ENCODE measurements at regions not wholly inside any gene's neighbourhood (a gene's known extent, or its start where the extent isn't known, plus 50 kb on each side); places are given as distances from the start of the nearest gene placed in this dataset.

DNA sequence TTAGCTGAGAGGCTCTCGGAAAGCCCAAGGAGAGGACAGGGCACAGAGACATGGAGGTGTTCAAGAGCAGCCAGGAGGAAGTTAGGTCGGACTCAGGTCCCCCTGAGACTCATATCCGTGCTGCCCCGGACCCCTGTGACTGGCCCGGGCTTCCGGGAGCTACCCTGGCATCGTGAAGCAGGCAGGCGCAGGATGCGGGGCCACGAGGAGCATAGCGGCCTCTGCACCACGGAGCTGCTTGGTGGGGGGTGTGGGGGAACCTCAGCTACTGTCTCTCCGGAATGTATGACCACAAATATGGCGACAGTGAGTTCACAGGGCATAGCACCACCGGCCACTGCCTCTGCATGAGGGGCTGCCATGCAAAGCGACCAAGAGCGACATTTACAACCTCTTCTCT lies 112.2 kb upstream of the GUCA2B start:
- Mint-ChIP-seq H3K36me3 (peaks cover 2% of the 10 kb centered on the region), H3K9me3 (no peaks in the 10 kb centered on the region), H3K27me3 (peaks cover 5% of the 10 kb centered on the region), H3K4me3 (no peak overlapping the region), H3K4me1 (peaks cover 0 to 2% (median 0%) of the 10 kb centered on the region in 3 donors), H3K27ac (no peak overlapping the region)

DNA sequence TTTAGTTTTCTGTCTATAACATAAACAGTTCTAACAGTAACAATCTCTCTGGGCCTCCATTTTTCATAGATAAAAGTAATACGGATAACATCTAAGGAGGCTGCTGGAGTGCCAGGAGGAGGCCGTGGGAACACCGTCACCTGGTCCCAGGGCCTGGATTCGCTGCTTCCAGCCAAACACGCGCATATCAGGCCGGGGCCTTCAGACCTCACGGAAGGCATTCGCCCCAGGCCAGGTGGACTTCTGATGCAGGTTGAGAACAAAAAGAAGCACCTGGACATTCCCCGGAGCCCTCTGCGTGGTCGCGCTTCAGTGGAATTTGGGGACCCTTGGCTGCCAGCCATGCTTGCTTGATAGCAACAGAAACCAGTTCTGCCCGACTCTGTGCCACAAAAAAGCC lies 113.1 kb upstream of the GUCA2B start:
- peak overlapping the region in 1 of 4 donors; percentile 25 for H3K4me3 Mint-ChIP-seq
- H3K27ac Mint-ChIP-seq, result no peak overlapping the region
- H3K27me3 Mint-ChIP-seq, result peaks cover 3% of the 10 kb centered on the region
- peaks cover 0 to 2% (median 0%) of the 10 kb centered on the region in 3 donors for H3K4me1 Mint-ChIP-seq
- peaks cover 2% of the 10 kb centered on the region for H3K36me3 Mint-ChIP-seq
- H3K9me3 Mint-ChIP-seq, result no peaks in the 10 kb centered on the region

DNA sequence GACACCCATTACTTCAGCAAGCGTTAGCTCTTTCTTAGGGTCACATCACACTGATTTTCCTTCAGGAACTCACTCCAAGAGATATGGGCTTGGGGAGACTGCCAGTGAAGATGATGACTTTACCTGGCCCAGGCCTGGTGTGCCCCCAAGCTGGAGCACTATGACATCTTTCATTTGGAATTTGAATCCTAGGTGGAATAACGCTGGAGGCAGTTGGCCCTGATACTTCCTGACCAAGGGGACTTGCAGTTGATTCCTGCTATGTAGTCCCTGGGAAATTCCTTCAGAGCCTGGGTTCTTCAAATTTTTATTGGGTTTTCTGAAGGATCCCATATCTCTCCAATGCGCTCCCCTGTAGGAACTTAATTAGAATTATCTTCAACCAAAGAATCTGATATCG lies 114.9 kb upstream of the GUCA2B start:
- Mint-ChIP-seq H3K4me3 (no peak overlapping the region), H3K4me1 (peaks cover 7 to 11% (median 10%) of the 10 kb centered on the region in 3 donors), H3K27ac (no peak overlapping the region), H3K9me3 (no peaks in the 10 kb centered on the region), H3K27me3 (no peaks in the 10 kb centered on the region), H3K36me3 (peaks cover 2% of the 10 kb centered on the region)

DNA sequence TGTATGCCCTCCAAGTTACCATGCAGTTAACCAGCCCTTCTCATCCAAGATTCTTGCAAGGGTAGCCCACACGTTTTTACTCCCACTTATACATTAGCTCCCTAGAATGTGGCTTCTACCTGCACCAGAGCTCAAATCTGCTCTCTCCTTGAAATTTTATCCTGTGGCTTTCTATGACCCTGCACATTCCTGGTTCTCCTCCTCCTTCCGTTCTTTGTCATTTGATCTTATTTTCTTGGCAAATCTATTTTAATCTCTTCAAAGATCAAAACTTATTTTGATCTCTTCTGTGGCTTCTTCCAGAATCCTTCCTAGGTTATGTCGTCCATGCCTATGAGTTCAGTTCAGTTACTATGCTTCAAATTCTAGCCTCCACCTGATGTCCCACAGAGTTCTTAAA lies 115.6 kb upstream of the GUCA2B start:
- Mint-ChIP-seq H3K4me3 (no peak overlapping the region), H3K27me3 (no peaks in the 10 kb centered on the region), H3K4me1 (peaks cover 7 to 11% (median 10%) of the 10 kb centered on the region in 3 donors), H3K27ac (no peak overlapping the region), H3K9me3 (no peaks in the 10 kb centered on the region), H3K36me3 (peaks cover 2% of the 10 kb centered on the region)

DNA sequence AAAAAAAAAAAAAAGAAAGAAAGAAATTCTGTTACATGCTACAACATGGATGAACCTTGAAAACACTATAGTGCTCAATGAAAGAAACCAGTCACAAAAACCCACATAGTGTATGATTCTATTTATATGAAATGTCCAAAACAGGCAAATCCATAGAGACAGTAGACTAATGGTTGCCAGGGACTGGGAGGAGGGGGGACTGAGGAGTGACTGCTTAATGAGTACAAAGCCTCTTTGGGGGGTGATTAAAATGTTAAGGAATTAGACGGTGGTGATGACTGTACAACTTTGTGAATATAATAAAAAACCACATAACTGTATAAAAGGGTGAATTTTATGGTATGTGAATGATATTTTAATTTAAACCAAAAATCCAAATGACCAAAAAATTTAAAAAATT lies 116.0 kb upstream of the GUCA2B start:
- H3K27me3 Mint-ChIP-seq, result no peaks in the 10 kb centered on the region
- no peak overlapping the region for H3K27ac Mint-ChIP-seq
- no peak overlapping the region for H3K4me3 Mint-ChIP-seq
- H3K36me3 Mint-ChIP-seq, result peaks cover 2% of the 10 kb centered on the region
- H3K9me3 Mint-ChIP-seq, result no peaks in the 10 kb centered on the region
- peaks cover 7 to 11% (median 10%) of the 10 kb centered on the region in 3 donors for H3K4me1 Mint-ChIP-seq

DNA sequence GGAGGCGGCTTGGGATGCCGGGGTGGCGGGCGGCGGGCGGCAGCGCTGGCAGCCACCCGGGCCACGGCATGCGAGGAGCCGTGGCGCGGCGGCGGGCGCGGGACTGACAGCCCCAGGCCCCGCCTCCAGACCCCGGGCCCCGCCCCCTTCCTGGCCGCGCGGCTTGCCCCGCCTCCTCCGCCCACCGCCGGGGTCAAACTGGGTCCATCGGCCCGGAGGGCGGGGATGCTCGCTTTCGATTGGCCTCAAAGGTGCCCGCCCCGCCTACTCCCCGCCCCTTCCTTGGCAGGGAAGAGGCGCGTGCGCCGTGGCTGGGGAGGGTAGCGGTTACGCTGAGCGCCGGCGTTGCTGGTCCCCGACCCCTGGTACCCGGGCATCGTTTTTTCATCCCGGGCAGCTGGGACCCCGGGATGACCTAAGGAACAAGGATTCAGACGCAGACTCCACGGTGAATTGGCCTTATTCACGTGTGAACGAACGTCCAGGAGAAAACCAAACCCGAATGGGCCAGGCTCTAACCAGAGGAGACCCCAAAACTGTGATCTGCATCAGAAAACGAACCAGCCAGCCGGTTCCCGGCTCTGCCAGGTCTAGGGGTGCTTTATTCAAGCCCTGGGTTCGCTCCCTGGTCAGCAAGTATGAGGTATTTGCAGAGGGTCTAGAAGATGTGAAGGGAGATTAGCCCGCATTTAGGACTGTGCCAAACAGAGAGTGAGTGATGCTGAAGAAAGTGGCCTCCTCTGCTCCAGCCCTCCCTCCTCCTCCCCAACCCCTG lies 117.2 kb upstream of the GUCA2B start:
- Mint-ChIP-seq H3K4me1 (peaks cover 7 to 11% (median 10%) of the 10 kb centered on the region in 3 donors), H3K36me3 (no peaks in the 10 kb centered on the region), H3K27ac (peak overlapping the region in 2 of 3 donors; percentile 73 to 79), H3K4me3 (peak overlapping the region in 3 of 4 donors; percentile 81 to 91 (median 83)), H3K9me3 (no peaks in the 10 kb centered on the region), H3K27me3 (peaks cover 2% of the 10 kb centered on the region)

DNA sequence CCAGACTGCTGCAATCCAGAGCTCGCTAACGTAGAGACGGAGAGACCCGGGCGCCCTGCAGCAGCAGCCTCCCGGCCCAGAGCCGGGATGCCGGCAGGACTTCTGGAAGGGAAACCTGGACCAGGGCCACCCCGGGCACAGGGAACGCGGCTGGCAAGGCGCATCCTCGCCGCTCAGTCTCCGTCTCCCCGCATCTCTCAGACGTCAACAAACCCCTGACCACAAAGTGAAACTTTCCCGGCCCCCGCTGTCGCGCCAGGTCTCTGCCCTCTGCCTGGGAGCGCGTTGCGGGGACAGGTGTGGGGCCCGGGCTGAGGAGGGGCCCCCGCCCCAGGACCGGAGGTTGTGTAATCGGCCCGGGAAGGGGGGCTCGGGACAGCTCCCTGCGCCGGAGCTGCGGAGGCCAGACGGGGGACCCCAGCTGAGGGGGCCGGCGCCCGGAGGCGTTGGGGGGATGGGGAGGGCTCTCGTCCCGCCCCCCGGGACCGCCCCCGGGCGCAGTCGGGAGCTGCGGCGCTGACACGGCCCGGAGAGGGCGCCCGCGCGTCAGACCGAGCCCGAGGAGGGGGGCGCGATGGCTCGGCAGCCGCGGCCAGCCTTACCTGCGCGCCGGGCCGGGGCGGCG lies 116.6 kb upstream of the HIVEP3 start:
- peak overlapping the region; percentile 4 to 80 (median 68) for H3K27ac Mint-ChIP-seq
- no peaks in the 10 kb centered on the region for H3K9me3 Mint-ChIP-seq
- H3K27me3 Mint-ChIP-seq, result peaks cover 3% of the 10 kb centered on the region
- peaks cover 7 to 11% (median 10%) of the 10 kb centered on the region in 3 donors for H3K4me1 Mint-ChIP-seq
- H3K36me3 Mint-ChIP-seq, result no peaks in the 10 kb centered on the region
- peak overlapping the region; percentile 83 to 96 (median 92) for H3K4me3 Mint-ChIP-seq

DNA sequence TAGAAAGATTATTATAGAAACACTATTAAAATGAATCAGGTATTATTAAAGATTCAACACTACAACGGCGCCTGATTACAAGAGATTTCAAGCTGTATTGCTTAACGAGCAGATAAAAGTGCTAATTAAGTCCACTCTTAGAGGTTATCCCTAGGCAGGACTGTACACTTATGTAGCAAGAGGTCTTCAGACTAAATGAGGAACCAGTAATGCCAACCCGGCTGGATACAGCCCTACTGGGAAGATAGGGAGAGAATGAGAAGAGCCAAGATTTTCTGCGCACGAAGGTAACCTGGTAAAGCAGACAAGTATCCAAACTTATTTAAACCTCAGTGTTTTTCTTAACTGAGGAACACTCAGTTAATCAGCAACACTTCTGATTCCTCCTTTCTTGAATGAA lies 115.7 kb upstream of the HIVEP3 start:
- Mint-ChIP-seq H3K27me3 (peaks cover 3% of the 10 kb centered on the region), H3K4me3 (peak overlapping the region; percentile 83 to 96 (median 92)), H3K36me3 (no peaks in the 10 kb centered on the region), H3K27ac (peak overlapping the region; percentile 4 to 80 (median 74)), H3K4me1 (peaks cover 7 to 11% (median 10%) of the 10 kb centered on the region in 3 donors), H3K9me3 (no peaks in the 10 kb centered on the region)

DNA sequence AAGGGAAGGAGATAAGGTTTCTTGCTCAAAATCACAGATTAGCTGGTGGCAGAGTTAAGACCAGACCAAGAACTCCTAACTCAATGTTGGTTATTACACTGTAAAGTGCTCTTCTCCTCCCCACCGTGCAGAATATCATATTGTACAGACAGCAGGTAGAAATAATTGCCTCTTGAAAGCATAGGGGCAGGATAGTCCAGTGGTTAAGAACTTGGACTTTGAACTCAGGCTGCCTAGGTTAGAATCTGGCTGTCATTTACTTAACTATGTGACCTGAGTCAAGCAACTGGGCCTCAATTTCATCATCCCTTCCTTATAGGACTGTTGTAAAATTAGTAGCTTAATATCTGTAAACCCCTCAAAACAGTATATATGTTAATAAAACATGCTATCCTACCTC lies 114.9 kb upstream of the HIVEP3 start:
- Mint-ChIP-seq H3K4me1 (peaks cover 7 to 11% (median 10%) of the 10 kb centered on the region in 3 donors), H3K9me3 (peaks cover 0 to 2% (median 0%) of the 10 kb centered on the region in 3 donors), H3K27me3 (peaks cover 9% of the 10 kb centered on the region), H3K36me3 (no peaks in the 10 kb centered on the region), H3K4me3 (peak overlapping the region in 1 of 4 donors; percentile 50), H3K27ac (peak overlapping the region in 1 of 3 donors; percentile 34)

DNA sequence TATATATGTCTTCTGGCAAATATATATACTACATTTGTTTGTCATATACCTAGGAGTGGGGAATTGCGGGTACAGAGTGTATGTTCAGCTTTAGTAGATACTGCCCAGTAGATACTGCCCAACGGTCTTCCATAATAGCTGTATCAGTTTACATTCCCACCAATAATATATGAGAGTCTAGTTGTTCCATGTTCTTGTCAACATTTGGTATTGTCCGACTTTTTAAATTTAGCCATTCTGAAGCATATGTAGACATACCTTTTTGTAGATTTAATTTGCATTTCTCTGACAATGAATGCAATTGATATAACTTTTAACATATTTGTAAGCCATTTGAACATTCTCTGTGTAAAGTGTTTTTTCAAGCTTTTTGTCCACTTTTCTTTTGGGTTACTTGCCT lies 99.0 kb upstream of the HIVEP3 start:
- H3K4me3 Mint-ChIP-seq, result no peak overlapping the region
- H3K4me1 Mint-ChIP-seq, result peaks cover 0 to 5% (median 0%) of the 10 kb centered on the region in 3 donors
- H3K27me3 Mint-ChIP-seq, result peaks cover 7% of the 10 kb centered on the region
- no peak overlapping the region for H3K27ac Mint-ChIP-seq
- H3K36me3 Mint-ChIP-seq, result peaks cover 2% of the 10 kb centered on the region
- peaks cover 3 to 6% (median 3%) of the 10 kb centered on the region in 3 donors for H3K9me3 Mint-ChIP-seq

DNA sequence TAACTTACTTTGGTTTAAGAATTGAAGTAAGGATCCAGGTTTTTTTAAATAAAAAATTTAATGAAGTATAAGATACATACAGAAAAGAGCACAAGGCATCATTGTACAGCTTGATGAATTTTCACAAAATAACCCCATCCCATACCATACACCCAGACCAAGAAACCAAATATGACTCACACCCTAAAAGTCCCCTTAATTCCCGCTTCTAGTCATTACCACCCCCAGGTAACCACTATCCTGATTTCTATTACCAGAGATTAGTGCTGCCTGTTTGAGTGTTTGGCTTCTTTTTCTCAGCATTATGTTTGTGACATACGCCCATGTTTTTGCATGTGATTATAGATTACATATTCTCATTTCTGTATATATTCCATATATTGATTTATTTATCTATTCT lies 98.5 kb upstream of the HIVEP3 start:
- Mint-ChIP-seq H3K36me3 (peaks cover 2% of the 10 kb centered on the region), H3K27ac (no peak overlapping the region), H3K4me1 (peaks cover 0 to 5% (median 0%) of the 10 kb centered on the region in 3 donors), H3K9me3 (peaks cover 3 to 6% (median 3%) of the 10 kb centered on the region in 3 donors), H3K27me3 (peaks cover 7% of the 10 kb centered on the region), H3K4me3 (no peak overlapping the region)

DNA sequence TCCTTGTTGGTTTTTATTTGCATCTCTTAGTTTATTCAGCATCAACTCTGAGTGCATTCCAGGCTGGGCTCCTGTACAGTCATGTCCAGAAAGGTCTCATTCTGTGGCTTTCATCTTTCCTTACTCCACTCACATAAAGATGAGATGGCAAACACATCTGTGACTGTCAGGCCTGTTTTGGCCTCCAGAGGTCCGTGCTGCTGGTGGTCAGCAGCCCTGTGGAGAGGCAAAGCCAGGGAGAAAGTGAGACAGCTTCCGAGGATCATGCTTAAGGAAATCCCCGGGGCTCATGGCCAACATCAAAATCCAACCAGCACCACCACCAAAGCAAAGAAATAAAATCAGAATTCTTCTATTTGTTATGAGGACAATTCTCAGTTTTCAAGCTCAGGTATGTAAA lies 96.1 kb upstream of the HIVEP3 start:
- H3K9me3 Mint-ChIP-seq, result peaks cover 0 to 6% (median 3%) of the 10 kb centered on the region in 3 donors
- H3K4me1 Mint-ChIP-seq, result peaks cover 0 to 6% (median 0%) of the 10 kb centered on the region in 3 donors
- H3K27ac Mint-ChIP-seq, result no peak overlapping the region
- peaks cover 2% of the 10 kb centered on the region for H3K36me3 Mint-ChIP-seq
- peaks cover 7% of the 10 kb centered on the region for H3K27me3 Mint-ChIP-seq
- no peak overlapping the region for H3K4me3 Mint-ChIP-seq

DNA sequence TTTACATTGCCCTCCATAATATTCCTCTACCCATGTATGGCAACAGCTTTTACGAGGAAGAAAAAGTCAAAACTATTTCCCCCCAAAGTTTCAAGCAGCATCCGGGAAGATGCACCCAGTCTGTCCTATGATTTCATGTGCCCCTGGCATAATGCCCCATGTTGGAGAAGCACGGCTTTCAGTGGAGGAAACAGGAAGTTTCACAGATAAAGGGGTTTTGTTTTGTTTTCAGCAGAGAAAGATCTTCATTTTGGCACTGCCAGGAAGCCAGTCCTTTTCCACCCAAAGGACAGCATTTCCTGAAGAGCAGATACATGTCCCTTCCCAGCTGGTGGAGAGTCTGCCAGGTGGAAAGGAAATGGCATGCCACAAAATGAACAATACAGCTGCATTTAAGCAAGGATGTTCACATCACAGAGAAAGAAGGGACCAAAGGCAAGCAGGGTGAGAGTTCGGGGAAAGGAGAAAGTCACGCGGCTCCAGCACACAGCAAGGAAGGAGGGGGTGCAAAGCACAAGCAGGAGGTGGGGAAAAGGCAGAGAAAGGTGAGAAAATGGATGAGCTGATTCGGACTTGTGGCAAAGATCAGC lies 95.3 kb upstream of the HIVEP3 start:
- no peak overlapping the region for H3K4me3 Mint-ChIP-seq
- peaks cover 0 to 6% (median 0%) of the 10 kb centered on the region in 3 donors for H3K4me1 Mint-ChIP-seq
- H3K27ac Mint-ChIP-seq, result no peak overlapping the region
- H3K9me3 Mint-ChIP-seq, result peaks cover 0 to 6% (median 3%) of the 10 kb centered on the region in 3 donors
- H3K36me3 Mint-ChIP-seq, result peaks cover 2% of the 10 kb centered on the region
- peaks cover 7% of the 10 kb centered on the region for H3K27me3 Mint-ChIP-seq

DNA sequence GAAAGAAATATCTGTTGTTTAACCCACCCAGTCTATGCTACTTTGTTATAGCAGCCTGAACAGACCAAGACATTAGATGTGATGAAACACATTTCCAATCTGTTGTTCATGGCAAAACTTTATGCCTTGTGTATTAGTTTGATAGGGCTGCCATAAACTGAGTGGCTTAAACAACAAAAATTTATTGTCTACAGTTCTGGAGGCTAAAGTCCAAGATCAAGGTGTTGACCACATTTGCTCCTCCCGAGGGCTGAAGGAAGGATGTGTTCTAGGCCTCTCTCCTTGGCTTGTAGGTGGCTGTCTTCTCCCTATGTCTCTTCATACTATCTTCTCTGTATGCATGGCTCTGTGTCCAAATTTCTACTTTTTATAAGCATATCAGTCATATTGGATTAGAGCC lies 94.1 kb upstream of the HIVEP3 start:
- Mint-ChIP-seq H3K9me3 (peaks cover 0 to 2% (median 0%) of the 10 kb centered on the region in 3 donors), H3K27ac (no peak overlapping the region), H3K4me1 (peaks cover 0 to 6% (median under 1%) of the 10 kb centered on the region in 3 donors), H3K36me3 (peaks cover 3% of the 10 kb centered on the region), H3K27me3 (peaks cover 5% of the 10 kb centered on the region), H3K4me3 (no peak overlapping the region)

DNA sequence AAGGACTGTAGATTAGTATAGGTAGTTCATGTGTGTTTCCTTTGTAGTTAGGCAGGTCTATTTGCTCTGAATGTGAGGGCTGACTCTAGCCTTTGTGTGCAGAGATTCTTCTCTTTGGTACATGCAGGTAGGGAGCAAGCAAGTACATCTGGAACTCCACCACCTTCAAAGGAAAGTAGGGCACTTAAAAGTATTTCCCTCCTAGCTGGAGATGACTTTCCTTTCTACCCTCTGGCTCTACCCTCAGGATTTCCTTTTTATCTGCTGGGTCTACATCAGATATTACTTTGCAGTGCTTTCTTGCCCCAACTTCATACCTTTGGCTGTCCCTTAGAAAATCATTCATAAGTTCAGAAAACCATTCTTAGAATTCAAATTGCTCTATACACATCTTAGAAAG lies 91.7 kb upstream of the HIVEP3 start:
- Mint-ChIP-seq H3K27me3 (peaks cover 4% of the 10 kb centered on the region), H3K27ac (no peak overlapping the region), H3K9me3 (no peaks in the 10 kb centered on the region), H3K4me1 (peaks cover 0 to 9% (median 2%) of the 10 kb centered on the region in 3 donors), H3K36me3 (peaks cover 1% of the 10 kb centered on the region), H3K4me3 (no peak overlapping the region)

Data from IgD-negative memory B cell (primary cell).